Stomach (tissue), 8 donors: ENCODE measurements at regions not wholly inside any gene's neighbourhood (a gene's known extent, or its start where the extent isn't known, plus 50 kb on each side); places are given as distances from the start of the nearest gene placed in this dataset.

ENCODE experiments used
- DNase-seq, 2 donors: peaks; one replicate each; pipeline versions ENCODE4 v3.0.0 to v3.0.0-alpha.2; 2013 to 2019
- H3K27ac ChIP-seq, 5 donors: fragments of 200-600 bp in 4 of 5; sonication (generic) in 4 of 5; one replicate each; pipeline ENCODE4 v1.5.1; 2013 to 2019; ENCODE audit warnings: mild to moderate bottlenecking in 1 of 5, moderate library complexity in 1 of 5
- H3K27me3 ChIP-seq, 3 donors: fragments of 200-600 bp; sonication (generic); one replicate each; pipeline ENCODE4 v1.5.1; 2017 to 2019; ENCODE audit warnings: mixed run types in 1 of 3
- H3K36me3 ChIP-seq, 4 donors: fragments of 200-600 bp; sonication (generic); 1 replicate in 3 of 4; 2 replicates in 1 of 4; pipeline ENCODE4 v1.5.1; 2016 to 2019
- H3K4me1 ChIP-seq, 4 donors: fragments of 200-600 bp; sonication (generic); one replicate each; pipeline ENCODE4 v1.5.1; 2016 to 2019
- H3K4me3 ChIP-seq, 4 donors: fragments of 200-600 bp; sonication (generic) in 3 of 4; one replicate each; pipeline ENCODE4 v1.5.1; 2016 to 2019; ENCODE audit warnings: mild to moderate bottlenecking in 1 of 4
- H3K9me3 ChIP-seq, 4 donors: fragments of 200-600 bp; sonication (generic); one replicate each; pipeline ENCODE4 v1.5.1; 2016 to 2019
- CTCF ChIP-seq, 7 experiments: fragments of 450-650 bp in 4 of 7; fragments of 200-600 bp in 3 of 7; sonication (generic) in 3 of 7; IDR thresholded peaks; one replicate each; pipeline ENCODE4 v1.5.1; 2016 to 2019; ENCODE audit warnings: antibody characterized with exemption in 7 of 7, control low read depth in 2 of 7, mild to moderate bottlenecking in 1 of 7
- EP300 ChIP-seq: sonication (generic); formaldehyde crosslinking; IDR thresholded peaks from one replicate; pipeline ENCODE4 v1.6.1; 2017; ENCODE audit warnings: antibody characterized with exemption
- POLR2A ChIP-seq, 4 donors: fragments of 450-650 bp; IDR thresholded peaks; one replicate each; pipeline ENCODE4 v1.6.1; 2016; ENCODE audit warnings: antibody characterized with exemption in 4 of 4, control low read depth in 2 of 4, mild to moderate bottlenecking in 1 of 4, moderate library complexity in 1 of 4
- POLR2AphosphoS5 ChIP-seq, 3 donors: sonication (generic); formaldehyde crosslinking; IDR thresholded peaks; one replicate each; pipeline ENCODE4 v1.6.1; 2016; ENCODE audit warnings: antibody characterized with exemption in 3 of 3
- WGBS, 5 donors: extraction: QIAGEN DNeasy Blood & Tissue Kit in 3 of 5; methylation state at CpG; one replicate each; pipeline versions ENCODE4 v1.1.5 to v1.1.7; 2013 to 2018; 5-methylcytosine and 5-hydroxymethylcytosine counted together
- intact Hi-C: fragments of 100-400 bp; cut with DNase I; formaldehyde crosslinking; loops from one replicate; pipeline ENCODE4 v1.15.1; 2023; ENCODE audit warnings: low total_unique reads
- donor health status: healthy with polysubstance abuse.
- donor health status: Bipolar disorder and iron deficiency.
- donor health status: healthy.

- no peak overlapping the region for H3K27ac ChIP-seq
- H3K4me3 ChIP-seq = no peak overlapping the region
- intact Hi-C loops = no loop called here
- WGBS, 5 donors = 84 to 96% (median 90%) methylated on average over 3 of the region's 3 CpGs
- no peak for DNase-seq
- H3K36me3 ChIP-seq = no peaks in the 10 kb centered on the region
- TF ChIP-seq CTCF (IDR thresholded peaks at IDR 0.05) (no peak), EP300 (no peak), POLR2A (IDR thresholded peaks at IDR 0.05) (no peak), POLR2AphosphoS5 (IDR thresholded peaks at IDR 0.05) (no peak)
- no peaks in the 10 kb centered on the region for H3K4me1 ChIP-seq
- no peaks in the 10 kb centered on the region for H3K27me3 ChIP-seq
- H3K9me3 ChIP-seq = no peaks in the 10 kb centered on the region
These were observed 480.7 kb upstream of the SPTLC3 start for GRCh38 chr20:12528104-12528503.

DNA sequence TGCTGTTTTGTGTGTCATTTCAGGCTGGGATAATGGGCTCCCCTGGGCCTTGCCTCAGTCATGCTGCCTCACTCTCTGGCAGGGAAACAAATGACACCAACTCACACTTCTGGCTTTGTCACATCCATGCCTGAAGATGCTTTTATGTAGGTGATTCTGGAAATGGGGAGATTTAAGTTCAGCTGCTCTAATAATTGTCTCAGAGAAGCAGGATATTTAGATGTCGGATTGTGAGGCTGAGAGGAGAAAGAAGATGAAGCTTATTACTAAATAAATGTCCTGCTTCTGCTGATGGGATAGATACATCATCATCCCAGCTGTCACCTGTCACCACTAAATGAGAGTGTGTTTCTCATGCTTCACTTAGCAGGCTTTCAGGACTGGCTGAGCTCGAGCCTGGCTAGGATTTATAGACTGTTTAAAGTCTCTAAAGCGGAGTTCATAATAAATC lies 480.2 kb upstream of the SPTLC3 start:
- no peaks in the 10 kb centered on the region for H3K9me3 ChIP-seq
- intact Hi-C loops = no loop called here
- no peaks in the 10 kb centered on the region for H3K4me1 ChIP-seq
- H3K27ac ChIP-seq = no peak overlapping the region
- no peak overlapping the region for H3K4me3 ChIP-seq
- H3K27me3 ChIP-seq = no peaks in the 10 kb centered on the region
- no peak for TF ChIP-seq CTCF (IDR thresholded peaks at IDR 0.05)
- TF ChIP-seq POLR2A (IDR thresholded peaks at IDR 0.05) = no peak
- no peak for TF ChIP-seq POLR2AphosphoS5 (IDR thresholded peaks at IDR 0.05)
- no peak for TF ChIP-seq EP300
- no peaks in the 10 kb centered on the region for H3K36me3 ChIP-seq
- no peak for DNase-seq
- 47 to 57% (median 51%) methylated on average over 3 of the region's 3 CpGs for WGBS, 5 donors

DNA sequence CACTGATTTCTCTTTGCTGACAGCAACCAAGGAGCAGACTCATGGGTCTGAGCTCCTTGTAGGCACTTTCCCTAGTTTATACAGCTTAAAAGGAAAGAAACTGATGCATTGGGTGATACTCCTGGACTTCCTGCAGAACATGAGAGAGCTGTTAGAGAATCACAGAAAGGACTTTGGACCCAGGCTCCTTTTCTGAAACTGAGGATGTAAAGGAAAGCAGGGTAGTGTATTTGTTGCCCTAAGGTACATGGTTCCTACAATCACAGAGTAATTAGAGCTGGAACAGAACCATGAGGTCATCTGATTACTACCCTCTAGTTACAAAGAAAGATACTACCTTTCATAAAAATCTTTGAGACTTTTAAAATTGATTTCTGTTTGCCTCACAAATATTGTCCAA lies 477.1 kb upstream of the SPTLC3 start:
- Histone ChIP-seq H3K9me3 (peaks cover 0 to 5% (median 1%) of the 10 kb centered on the region in 4 donors), H3K27me3 (no peaks in the 10 kb centered on the region), H3K4me3 (no peak overlapping the region), H3K36me3 (no peaks in the 10 kb centered on the region), H3K4me1 (no peaks in the 10 kb centered on the region), H3K27ac (no peak overlapping the region)
- TF ChIP-seq POLR2A (IDR thresholded peaks at IDR 0.05) (no peak), CTCF (IDR thresholded peaks at IDR 0.05) (no peak), POLR2AphosphoS5 (IDR thresholded peaks at IDR 0.05) (no peak), EP300 (no peak)
- intact Hi-C loops = no loop called here
- DNase-seq = no peak

DNA sequence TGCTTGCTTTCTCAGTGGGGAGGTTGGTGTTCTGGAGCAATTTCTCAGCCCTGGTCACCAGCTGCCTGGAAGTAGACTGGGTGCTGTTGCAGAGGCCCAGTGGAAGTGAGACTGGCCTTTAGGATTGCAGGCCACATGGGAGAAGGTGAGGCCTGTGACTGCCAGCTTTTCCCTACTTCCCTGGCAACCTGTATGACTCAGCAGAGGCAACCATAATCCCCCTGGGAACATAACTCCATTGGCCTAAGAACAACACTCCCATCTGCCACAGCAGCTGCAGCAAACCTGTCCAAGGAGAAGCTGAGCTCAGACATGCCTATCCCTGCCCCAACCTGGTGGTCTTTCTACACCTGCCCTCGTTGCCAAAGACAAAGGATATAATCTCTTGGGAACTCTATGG lies 473.5 kb upstream of the SPTLC3 start:
- intact Hi-C loops = no loop called here

More for the DNA sequence above, 473.5 kb upstream of the SPTLC3 start:
- 13 to 35% (median 16%) methylated on average over 1 of the region's 1 CpG for WGBS, 5 donors
- Histone ChIP-seq H3K9me3 (peaks cover 0 to 10% (median 3%) of the 10 kb centered on the region in 4 donors), H3K27ac (no peak overlapping the region), H3K36me3 (no peaks in the 10 kb centered on the region), H3K27me3 (no peaks in the 10 kb centered on the region), H3K4me3 (no peak overlapping the region), H3K4me1 (no peaks in the 10 kb centered on the region)
- no peak for DNase-seq
- TF ChIP-seq POLR2A (IDR thresholded peaks at IDR 0.05) (no peak), EP300 (no peak), CTCF (IDR thresholded peaks at IDR 0.05) (no peak), POLR2AphosphoS5 (IDR thresholded peaks at IDR 0.05) (no peak)
